ENCODE measurements at regions not wholly inside any gene's neighbourhood (a gene's known extent, or its start where the extent isn't known, plus 50 kb on each side); places are given as distances from the start of the nearest gene placed in this dataset.

DNA sequence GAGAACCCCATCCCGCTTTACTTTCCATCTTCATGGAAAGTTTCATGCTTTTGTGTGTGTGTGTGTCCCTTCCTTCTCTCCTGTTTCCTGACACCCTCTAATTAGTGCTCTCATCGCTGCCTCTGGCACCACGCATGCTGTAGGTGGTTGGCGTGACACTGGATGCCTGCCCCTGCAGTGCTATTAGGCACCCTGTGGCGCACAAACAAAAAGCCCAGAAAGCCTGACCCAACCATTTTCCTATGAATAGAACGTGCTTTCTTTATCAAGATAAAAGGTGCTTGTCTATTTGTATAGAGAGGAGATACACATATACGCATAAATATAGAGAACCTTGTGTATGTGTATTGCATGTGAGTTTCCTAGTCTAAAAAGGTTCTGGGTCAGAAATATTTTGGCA lies 120.8 kb upstream of the CDCA7L start:
- no peaks in the 10 kb centered on the region for H3K36me3 Mint-ChIP-seq
- H3K9me3 Mint-ChIP-seq, result no peaks in the 10 kb centered on the region
- H3K27me3 Mint-ChIP-seq, result peaks cover 10% of the 10 kb centered on the region
- no peak for DNase-seq
- no peak overlapping the region for H3K27ac Mint-ChIP-seq
- no peak overlapping the region for H3K4me3 Mint-ChIP-seq
- H3K4me1 Mint-ChIP-seq (ENCODE audit: low read depth), result no peaks in the 10 kb centered on the region
- CTCF ChIA-PET, result interaction anchor here (0.7 kb wide), 1 partner anchor 41 kb away, joined by 3 read pairs; no protein-coding TSS in a partner anchor
- intact Hi-C loops (cut with micrococcal nuclease), result no loop called here
- POLR2A ChIA-PET, result no interaction called here

DNA sequence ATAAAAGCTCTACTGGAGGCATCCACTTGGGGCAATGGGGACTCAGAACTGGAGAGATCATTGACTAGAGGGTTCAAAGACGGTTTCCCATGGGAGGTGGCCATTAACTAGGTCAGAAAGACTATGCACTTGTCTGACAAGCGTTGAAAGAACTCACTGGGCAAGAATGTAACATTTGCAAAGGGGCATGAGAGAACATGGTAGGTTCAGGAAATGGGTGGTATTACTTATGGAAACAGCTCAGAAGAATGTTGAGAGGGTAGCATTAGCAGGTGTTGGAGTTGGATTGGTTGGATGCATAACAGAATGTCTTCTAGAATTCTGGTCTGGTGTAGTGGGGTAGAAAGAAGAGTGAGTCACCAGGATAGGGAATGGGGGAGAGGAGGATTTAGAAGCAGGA lies 119.1 kb upstream of the CDCA7L start:
- H3K27ac Mint-ChIP-seq, result no peak overlapping the region
- peaks cover 16% of the 10 kb centered on the region for H3K27me3 Mint-ChIP-seq
- H3K4me3 Mint-ChIP-seq, result no peak overlapping the region
- ChIA-PET CTCF (no interaction called here), POLR2A (no interaction called here)
- intact Hi-C loops (cut with micrococcal nuclease), result no loop called here
- DNase-seq, result no peak
- H3K36me3 Mint-ChIP-seq, result no peaks in the 10 kb centered on the region
- H3K4me1 Mint-ChIP-seq (ENCODE audit: low read depth), result no peaks in the 10 kb centered on the region
- H3K9me3 Mint-ChIP-seq, result no peaks in the 10 kb centered on the region

DNA sequence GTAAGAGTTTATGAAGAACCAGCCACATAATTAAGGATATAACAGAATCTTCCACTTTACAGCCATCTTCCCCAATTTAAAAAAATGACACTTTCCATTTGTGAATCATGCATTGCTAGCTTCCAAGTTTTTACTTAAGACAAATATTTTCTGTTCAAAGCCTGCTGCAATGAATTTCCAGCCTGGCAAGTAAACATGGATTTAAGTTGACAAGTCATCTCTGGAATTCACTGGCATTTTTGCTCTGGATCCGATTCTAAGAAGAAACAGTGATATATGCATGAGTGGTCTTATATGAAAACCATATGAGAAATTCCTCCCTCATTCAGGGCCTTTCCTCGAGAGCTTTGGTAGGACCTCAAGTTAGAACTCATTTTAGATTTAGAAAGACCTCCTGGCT lies 116.1 kb upstream of the CDCA7L start:
- ChIA-PET CTCF (no interaction called here), POLR2A (no interaction called here)
- no peaks in the 10 kb centered on the region for H3K9me3 Mint-ChIP-seq
- intact Hi-C loops (cut with micrococcal nuclease), result no loop called here
- H3K4me3 Mint-ChIP-seq, result no peak overlapping the region
- H3K4me1 Mint-ChIP-seq (ENCODE audit: low read depth), result no peaks in the 10 kb centered on the region
- peaks cover 21% of the 10 kb centered on the region for H3K27me3 Mint-ChIP-seq
- H3K36me3 Mint-ChIP-seq, result no peaks in the 10 kb centered on the region
- DNase-seq, result no peak
- H3K27ac Mint-ChIP-seq, result no peak overlapping the region

DNA sequence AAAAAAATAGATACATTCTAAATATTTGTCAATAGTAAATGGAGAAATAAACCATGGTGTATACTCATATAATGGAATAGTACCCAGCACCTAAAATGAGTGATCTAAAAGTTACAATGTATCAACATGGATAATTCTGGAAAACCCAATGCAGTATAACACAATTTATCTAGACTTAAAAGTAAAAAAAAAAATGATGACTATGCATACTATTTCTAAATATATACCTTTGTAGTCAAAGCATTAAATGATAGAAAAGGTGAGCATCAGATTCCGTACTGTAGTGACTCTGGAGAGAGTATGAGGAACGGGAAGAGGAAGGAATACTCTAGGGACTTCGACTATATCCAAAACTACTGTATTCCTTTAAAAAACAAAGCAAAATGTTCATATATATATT lies 115.2 kb upstream of the CDCA7L start:
- POLR2A ChIA-PET, result no interaction called here
- Mint-ChIP-seq H3K27ac (no peak overlapping the region), H3K4me3 (no peak overlapping the region), H3K36me3 (no peaks in the 10 kb centered on the region), H3K9me3 (no peaks in the 10 kb centered on the region), H3K27me3 (peaks cover 20% of the 10 kb centered on the region), H3K4me1 (ENCODE audit: low read depth) (no peaks in the 10 kb centered on the region)
- intact Hi-C loops (cut with micrococcal nuclease), result no loop called here
- DNase-seq, result no peak
- CTCF ChIA-PET, result no interaction called here

DNA sequence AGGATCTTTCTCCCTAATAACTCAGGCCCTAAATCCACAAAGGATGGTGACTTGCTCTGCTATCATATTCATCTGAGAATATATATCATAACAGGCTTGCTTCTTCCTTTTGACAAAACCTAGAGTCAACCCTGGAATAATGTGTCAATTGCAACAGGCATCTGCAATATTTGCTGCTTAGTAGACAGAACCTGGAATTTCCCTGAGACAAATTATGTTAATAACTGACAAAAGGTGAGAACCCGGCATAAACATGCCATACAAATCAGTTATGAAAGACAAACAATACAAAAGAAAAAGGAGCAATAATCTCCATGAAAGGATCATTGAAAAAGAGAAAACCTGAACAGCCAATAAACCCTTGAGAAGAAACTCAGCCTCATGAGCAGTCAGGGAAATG lies 114.5 kb upstream of the CDCA7L start:
- Mint-ChIP-seq H3K27me3 (peaks cover 20% of the 10 kb centered on the region), H3K9me3 (no peaks in the 10 kb centered on the region), H3K4me1 (ENCODE audit: low read depth) (no peaks in the 10 kb centered on the region), H3K36me3 (no peaks in the 10 kb centered on the region), H3K4me3 (no peak overlapping the region), H3K27ac (no peak overlapping the region)
- POLR2A ChIA-PET, result no interaction called here
- intact Hi-C loops (cut with micrococcal nuclease), result no loop called here
- DNase-seq, result no peak
- CTCF ChIA-PET, result no interaction called here

DNA sequence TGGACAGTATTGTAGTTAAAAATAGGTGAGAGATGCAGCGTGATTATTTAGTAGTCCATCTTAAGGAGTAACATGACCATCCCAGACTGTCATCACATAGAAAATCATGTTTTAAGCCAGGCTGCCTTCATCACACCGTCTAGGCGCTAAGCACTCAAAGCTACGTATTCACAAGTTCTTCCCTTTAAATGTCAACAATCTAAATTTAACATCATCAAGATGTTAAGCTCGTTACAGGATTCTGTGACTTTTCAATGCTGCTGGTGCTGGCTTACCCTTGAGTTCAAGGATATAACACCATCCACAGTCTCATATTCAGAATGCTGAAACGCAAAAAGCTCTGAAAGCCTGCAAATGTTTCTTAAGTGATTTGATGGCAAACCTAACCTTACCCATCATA lies 109.5 kb upstream of the CDCA7L start:
- Mint-ChIP-seq H3K27ac (no peak overlapping the region), H3K4me1 (ENCODE audit: low read depth) (no peaks in the 10 kb centered on the region), H3K27me3 (peaks cover 20% of the 10 kb centered on the region), H3K9me3 (no peaks in the 10 kb centered on the region), H3K36me3 (no peaks in the 10 kb centered on the region), H3K4me3 (no peak overlapping the region)
- CTCF ChIA-PET, result no interaction called here
- intact Hi-C loops (cut with micrococcal nuclease), result no loop called here
- no peak for DNase-seq
- POLR2A ChIA-PET, result no interaction called here

DNA sequence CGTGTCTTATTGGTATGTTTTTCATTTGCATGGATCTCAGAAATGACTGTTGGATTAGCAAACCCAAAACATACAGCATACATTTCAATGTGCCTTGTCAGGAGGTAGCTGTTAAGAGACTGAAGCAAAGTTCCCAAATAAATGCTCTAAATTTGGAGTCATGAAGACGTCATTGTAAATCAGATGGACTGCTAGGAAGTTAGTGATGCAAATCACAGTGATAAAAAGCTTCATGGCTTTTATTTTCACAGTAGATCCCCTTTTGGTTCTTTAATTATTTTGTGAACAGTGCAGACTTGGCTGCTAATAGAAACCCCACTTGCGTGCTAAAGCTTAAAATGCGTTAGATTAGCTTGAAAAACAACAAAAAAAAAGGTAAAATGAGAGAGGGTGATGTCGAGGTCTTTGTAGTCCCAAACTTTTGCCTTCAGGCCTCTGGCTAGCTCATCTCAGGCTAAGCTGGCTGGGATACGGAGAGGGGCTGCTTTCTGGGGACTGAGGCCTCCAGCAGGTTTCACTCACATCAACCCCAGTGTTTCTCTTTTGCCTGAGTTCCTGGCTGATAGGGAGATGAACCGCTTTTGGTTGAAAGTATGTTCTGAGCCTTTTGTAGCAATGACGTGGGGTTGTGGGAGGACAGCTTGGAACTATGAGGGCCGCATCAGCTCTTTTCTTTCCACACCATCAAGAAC lies 107.1 kb upstream of the CDCA7L start:
- H3K4me3 Mint-ChIP-seq, result no peak overlapping the region
- H3K36me3 Mint-ChIP-seq, result no peaks in the 10 kb centered on the region
- no peak for DNase-seq
- intact Hi-C loops (cut with micrococcal nuclease), result no loop called here
- H3K27me3 Mint-ChIP-seq, result peaks cover 15% of the 10 kb centered on the region
- POLR2A ChIA-PET, result no interaction called here
- no peaks in the 10 kb centered on the region for H3K4me1 Mint-ChIP-seq (ENCODE audit: low read depth)
- no peaks in the 10 kb centered on the region for H3K9me3 Mint-ChIP-seq
- CTCF ChIA-PET, result interaction anchor here (1.4 kb wide), 1 partner anchor 30 kb away, joined by 4 read pairs; no protein-coding TSS in a partner anchor
- H3K27ac Mint-ChIP-seq, result no peak overlapping the region

DNA sequence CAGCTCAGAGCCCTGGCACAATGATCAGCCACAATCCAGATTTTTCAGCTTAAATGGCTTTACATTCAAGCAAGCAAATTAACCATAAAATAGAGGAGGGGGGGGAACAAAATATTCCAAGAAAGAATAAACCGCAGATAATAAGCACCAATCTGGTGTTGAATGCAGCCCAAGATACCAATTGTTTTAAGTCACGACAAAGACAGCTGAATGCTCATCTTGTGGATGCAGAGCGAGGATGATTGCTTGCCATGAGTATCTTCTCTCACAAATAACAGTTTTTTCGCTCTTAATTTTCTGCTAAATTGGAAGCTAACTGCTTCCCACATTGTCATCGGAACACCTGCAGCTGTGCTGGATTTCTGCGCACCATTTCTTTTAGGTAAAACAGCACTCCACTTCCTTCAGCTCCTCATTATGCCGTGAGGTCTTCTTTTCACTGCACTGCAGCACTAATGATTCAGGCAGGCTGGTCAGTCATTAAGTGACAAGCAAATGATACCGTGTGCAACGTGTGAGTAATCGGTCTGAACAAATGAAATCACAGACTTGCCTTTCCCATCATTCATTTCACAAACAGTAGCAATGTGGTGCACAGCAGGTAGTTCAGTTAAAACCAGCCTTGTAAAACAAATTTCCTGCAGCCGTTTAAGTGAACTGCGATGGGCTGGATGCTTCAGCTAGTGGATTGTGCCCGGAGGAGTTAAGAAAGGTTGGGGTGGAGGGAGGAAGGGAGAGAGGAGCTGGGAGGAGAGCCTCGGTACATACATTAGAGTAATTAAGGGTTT lies 106.4 kb upstream of the CDCA7L start:
- Mint-ChIP-seq H3K36me3 (no peaks in the 10 kb centered on the region), H3K4me1 (ENCODE audit: low read depth) (no peaks in the 10 kb centered on the region)
- CTCF ChIA-PET, result interaction anchor here (1.4 kb wide), 1 partner anchor 31 kb away, joined by 4 read pairs; no protein-coding TSS in a partner anchor

DNA sequence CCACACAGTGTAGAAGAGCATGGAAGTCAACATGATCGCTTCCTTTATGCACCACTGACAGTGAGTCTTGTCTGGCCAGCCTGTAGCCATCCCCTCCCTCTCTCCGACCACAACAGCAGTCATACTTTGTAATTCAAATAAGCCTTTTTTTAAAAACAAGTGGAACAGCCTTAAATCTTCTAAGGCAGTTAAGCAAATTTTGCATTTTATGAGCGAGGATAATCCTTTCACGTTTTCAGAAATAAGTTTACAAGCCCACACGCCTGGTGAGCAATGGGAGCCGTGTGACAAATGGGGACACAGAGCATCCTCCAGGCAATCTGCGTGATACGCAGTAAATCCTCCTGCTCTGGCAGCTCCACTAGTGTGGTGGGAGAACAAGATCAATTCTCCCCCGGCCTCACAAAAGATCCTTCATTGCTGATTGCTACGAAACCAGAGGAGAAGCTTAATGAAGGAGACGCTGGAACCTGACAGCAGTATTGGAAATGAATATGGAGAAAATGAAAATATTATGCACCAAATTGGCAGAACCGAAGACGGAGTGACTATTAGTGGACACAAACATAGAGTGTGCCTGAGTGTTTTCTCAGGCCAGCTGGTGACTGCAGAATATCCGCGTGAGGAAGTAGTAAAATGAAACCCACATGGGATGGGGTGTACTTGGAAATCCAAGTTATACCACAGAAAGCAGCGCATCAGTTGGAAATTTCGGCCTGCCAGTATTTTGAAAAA lies 104.2 kb upstream of the CDCA7L start:
- Mint-ChIP-seq H3K4me3 (no peak overlapping the region), H3K27me3 (peaks cover 11% of the 10 kb centered on the region), H3K4me1 (ENCODE audit: low read depth) (no peaks in the 10 kb centered on the region), H3K36me3 (no peaks in the 10 kb centered on the region), H3K27ac (no peak overlapping the region), H3K9me3 (no peaks in the 10 kb centered on the region)
- no peak for DNase-seq
- ChIA-PET POLR2A (no interaction called here), CTCF (no interaction called here)
- intact Hi-C loops (cut with micrococcal nuclease), result no loop called here

More for the DNA sequence above, 106.4 kb upstream of the CDCA7L start:
- Mint-ChIP-seq H3K9me3 (no peaks in the 10 kb centered on the region), H3K27me3 (peaks cover 14% of the 10 kb centered on the region), H3K4me3 (no peak overlapping the region), H3K27ac (no peak overlapping the region)
- no peak for DNase-seq
- POLR2A ChIA-PET, result no interaction called here
- intact Hi-C loops (cut with micrococcal nuclease), result no loop called here

DNA sequence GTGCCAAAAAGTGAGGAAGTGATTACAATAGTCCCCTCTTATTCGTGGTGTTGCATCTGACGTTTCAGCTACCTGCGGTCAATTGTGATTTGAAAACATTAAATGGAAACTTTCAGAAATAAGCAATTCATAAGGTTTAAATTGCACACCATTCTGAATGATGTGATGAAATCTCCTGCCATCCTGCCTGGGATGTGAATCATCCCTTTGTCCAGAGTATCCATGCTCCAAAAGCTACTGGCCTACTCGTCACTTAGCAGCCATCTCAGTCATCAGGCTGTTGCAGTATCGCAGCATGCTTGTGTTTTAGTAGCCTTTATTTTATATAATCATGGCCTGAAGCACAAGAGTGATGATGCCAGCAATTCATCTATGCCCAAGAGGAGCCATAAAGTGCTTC lies 97.7 kb upstream of the CDCA7L start:
- H3K36me3 Mint-ChIP-seq, result no peaks in the 10 kb centered on the region
- H3K9me3 Mint-ChIP-seq, result no peaks in the 10 kb centered on the region
- CTCF ChIA-PET, result no interaction called here
- DNase-seq, result no peak
- H3K4me3 Mint-ChIP-seq, result no peak overlapping the region
- H3K27me3 Mint-ChIP-seq, result peaks cover 6% of the 10 kb centered on the region
- intact Hi-C loops (cut with micrococcal nuclease), result no loop called here
- H3K4me1 Mint-ChIP-seq (ENCODE audit: low read depth), result no peaks in the 10 kb centered on the region
- POLR2A ChIA-PET, result no interaction called here
- H3K27ac Mint-ChIP-seq, result no peak overlapping the region

DNA sequence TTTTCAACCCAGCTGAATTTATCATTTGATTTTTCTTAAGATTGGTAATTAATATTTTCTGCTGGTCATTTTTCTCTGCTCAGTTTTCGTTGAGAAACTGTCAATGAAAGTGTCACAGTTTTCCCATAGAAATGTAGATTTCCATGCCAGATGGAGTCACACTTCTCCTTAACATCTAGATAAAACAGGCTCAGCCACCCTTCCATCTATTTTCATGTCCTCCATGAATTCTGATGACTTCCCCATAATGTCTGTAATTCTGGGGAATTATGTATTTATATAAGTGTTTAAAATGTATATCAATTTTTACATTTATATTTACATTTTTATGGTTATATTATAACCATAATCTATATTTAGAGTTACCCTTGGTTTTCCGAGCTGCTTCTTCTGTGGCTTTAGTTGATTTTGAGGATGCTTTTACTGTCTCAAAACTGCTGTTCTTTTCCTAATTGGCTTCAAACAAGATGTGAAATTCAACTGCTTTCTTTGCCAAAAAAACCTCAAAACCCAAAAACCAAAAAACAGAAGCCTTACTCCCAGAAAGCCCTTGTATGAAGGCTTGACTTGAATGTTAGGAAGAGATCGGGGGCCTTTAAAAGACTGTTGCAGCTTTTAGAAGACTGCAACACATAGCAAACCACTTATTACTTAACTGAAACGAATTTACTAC lies 95.4 kb upstream of the CDCA7L start:
- no peaks in the 10 kb centered on the region for H3K4me1 Mint-ChIP-seq (ENCODE audit: low read depth)
- H3K36me3 Mint-ChIP-seq, result no peaks in the 10 kb centered on the region
- H3K27me3 Mint-ChIP-seq, result peaks cover 9% of the 10 kb centered on the region
- CTCF ChIA-PET, result no interaction called here
- no peak for DNase-seq
- no peaks in the 10 kb centered on the region for H3K9me3 Mint-ChIP-seq
- POLR2A ChIA-PET, result interaction anchor here (0.6 kb wide), 1 partner anchor 374 kb away, joined by 5 read pairs; no protein-coding TSS in a partner anchor
- intact Hi-C loops (cut with micrococcal nuclease), result no loop called here
- no peak overlapping the region for H3K27ac Mint-ChIP-seq
- no peak overlapping the region for H3K4me3 Mint-ChIP-seq

DNA sequence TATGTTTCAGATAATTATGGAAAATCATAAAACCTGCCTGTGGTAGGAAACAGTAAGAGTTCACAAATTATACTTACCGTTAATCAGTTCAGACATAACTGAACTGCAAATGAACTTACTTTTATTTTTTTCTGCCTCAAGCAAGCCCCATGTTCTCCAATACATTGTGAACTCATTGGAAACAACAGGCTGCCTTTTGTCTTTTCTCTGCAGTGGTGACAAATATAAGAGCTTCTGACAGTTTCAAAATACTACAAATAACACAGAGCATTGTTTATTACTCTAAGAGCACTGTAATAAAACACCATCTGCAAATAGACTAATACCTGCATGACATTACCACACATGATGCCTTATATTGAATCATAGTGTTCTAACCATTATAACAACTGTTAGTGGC lies 94.0 kb upstream of the CDCA7L start:
- Mint-ChIP-seq H3K36me3 (no peaks in the 10 kb centered on the region), H3K4me3 (no peak overlapping the region), H3K9me3 (no peaks in the 10 kb centered on the region), H3K27ac (no peak overlapping the region), H3K27me3 (peaks cover 9% of the 10 kb centered on the region), H3K4me1 (ENCODE audit: low read depth) (no peaks in the 10 kb centered on the region)
- intact Hi-C loops (cut with micrococcal nuclease), result no loop called here
- no peak for DNase-seq
- ChIA-PET CTCF (no interaction called here), POLR2A (no interaction called here)

Measured in activated CD4-positive, alpha-beta memory T cell treated with anti-CD3 and anti-CD28 coated beads for 36 hours (primary cell).